Lower leg skin (tissue), 4 donors: ENCODE measurements at regions not wholly inside any gene's neighbourhood (a gene's known extent, or its start where the extent isn't known, plus 50 kb on each side); places are given as distances from the start of the nearest gene placed in this dataset.

ENCODE experiments used
- DNase-seq, 2 donors: peaks; one replicate each; pipeline ENCODE4 v3.0.0-alpha.2; 2019; ENCODE audit warnings: low spot score in 2 of 2
- H3K4me3 ChIP-seq: fragments of 200-600 bp; sonication (generic); 2 replicates; pipeline ENCODE4 v1.5.1; 2017; ENCODE audit warnings: mild to moderate bottlenecking, low read depth; ENCODE audit not compliant: poor library complexity, severe bottlenecking
- CTCF ChIP-seq, 3 donors: fragments of 450-650 bp; IDR thresholded peaks; one replicate each; pipeline ENCODE4 v1.5.1; 2016; ENCODE audit warnings: antibody characterized with exemption in 3 of 3, mild to moderate bottlenecking in 3 of 3, moderate library complexity in 2 of 3
- POLR2A ChIP-seq, 2 donors: fragments of 450-650 bp; IDR thresholded peaks; one replicate each; pipeline ENCODE4 v1.6.1; 2016 to 2017; ENCODE audit warnings: antibody characterized with exemption in 2 of 2, mild to moderate bottlenecking in 1 of 2, moderate library complexity in 1 of 2
- WGBS, 2 donors: methylation state at CpG; one replicate each; pipeline ENCODE4 v1.1.5; 2018; 5-methylcytosine and 5-hydroxymethylcytosine counted together
- intact Hi-C: fragments of 100-400 bp; cut with DNase I; formaldehyde crosslinking; loops from one replicate; pipeline ENCODE4 v1.15.0; 2023; ENCODE audit warnings: low total_unique reads

- 91 to 94% methylated on average over 8 of the region's 8 CpGs for WGBS, 2 donors
- TF ChIP-seq CTCF (IDR thresholded peaks at IDR 0.05) (no peak), POLR2A (IDR thresholded peaks at IDR 0.05) (no peak)
- H3K4me3 ChIP-seq, result no peak overlapping the region
- intact Hi-C loops, result no loop called here
- no peak for DNase-seq
Observed at GRCh38 chrX:68939868-68940267, 111.0 kb downstream of the EFNB1 start.

GRCh38 chrX:68938244-68939004, 109.6 kb downstream of the EFNB1 start:
- intact Hi-C loops, result no loop called here
- H3K4me3 ChIP-seq, result no peak overlapping the region
- DNase-seq, result peak in 1 of 2 donors; percentile 49
- TF ChIP-seq CTCF (IDR thresholded peaks at IDR 0.05), result no peak
- TF ChIP-seq POLR2A (IDR thresholded peaks at IDR 0.05), result no peak
- 53 to 55% methylated on average over 4 of the region's 4 CpGs for WGBS, 2 donors

- no peak for TF ChIP-seq POLR2A (IDR thresholded peaks at IDR 0.05)
- no peak for TF ChIP-seq CTCF (IDR thresholded peaks at IDR 0.05)
- intact Hi-C loops, result no loop called here
- WGBS, 2 donors, result 80 to 96% methylated on average over 2 of the region's 2 CpGs
- DNase-seq, result no peak
- H3K4me3 ChIP-seq, result no peak overlapping the region
Observed at GRCh38 chrX:68937581-68937980, 108.8 kb downstream of the EFNB1 start.

GRCh38 chrX:68936608-68937007, 107.8 kb downstream of the EFNB1 start:
- DNase-seq, result peak; percentile 38 to 62
- no peak for TF ChIP-seq POLR2A (IDR thresholded peaks at IDR 0.05)
- TF ChIP-seq CTCF (IDR thresholded peaks at IDR 0.05), result no peak
- intact Hi-C loops, result no loop called here
- H3K4me3 ChIP-seq, result no peak overlapping the region

- DNase-seq, result peak in 1 of 2 donors; percentile 60
- H3K4me3 ChIP-seq, result no peak overlapping the region
- TF ChIP-seq POLR2A (IDR thresholded peaks at IDR 0.05) (no peak), CTCF (IDR thresholded peaks at IDR 0.05) (no peak)
- WGBS, 2 donors, result 65 to 76% methylated on average over 4 of the region's 4 CpGs
- intact Hi-C loops, result no loop called here
Observed at GRCh38 chrX:68936126-68936525, 107.3 kb downstream of the EFNB1 start.

- TF ChIP-seq CTCF (IDR thresholded peaks at IDR 0.05) (no peak), POLR2A (IDR thresholded peaks at IDR 0.05) (no peak)
- no peak overlapping the region for H3K4me3 ChIP-seq
- intact Hi-C loops, result no loop called here
- WGBS, 2 donors, result 25 to 52% methylated on average over 2 of the region's 2 CpGs
- peak in 1 of 2 donors; percentile 29 for DNase-seq
Observed at GRCh38 chrX:68935362-68935761, 106.5 kb downstream of the EFNB1 start.
